GM23248 (cell line): ENCODE measurements at regions not wholly inside any gene's neighbourhood (a gene's known extent, or its start where the extent isn't known, plus 50 kb on each side); places are given as distances from the start of the nearest gene placed in this dataset.

Experiments used
- EZH2 ChIP-seq: fragments of 200-600 bp; sonication (generic); IDR thresholded peaks from 2 replicates; pipeline ENCODE4 v1.6.1; 2018; ENCODE audit warnings: antibody characterized with exemption, mild to moderate bottlenecking; ENCODE audit not compliant: insufficient read depth, poor library complexity, severe bottlenecking
- EZH2phosphoT487 ChIP-seq: fragments of 200-600 bp; sonication (generic); IDR thresholded peaks from 2 replicates; pipeline ENCODE4 v1.6.1; 2018; ENCODE audit warnings: antibody characterized with exemption, moderate library complexity, mild to moderate bottlenecking, low read depth; ENCODE audit not compliant: insufficient read depth

DNA sequence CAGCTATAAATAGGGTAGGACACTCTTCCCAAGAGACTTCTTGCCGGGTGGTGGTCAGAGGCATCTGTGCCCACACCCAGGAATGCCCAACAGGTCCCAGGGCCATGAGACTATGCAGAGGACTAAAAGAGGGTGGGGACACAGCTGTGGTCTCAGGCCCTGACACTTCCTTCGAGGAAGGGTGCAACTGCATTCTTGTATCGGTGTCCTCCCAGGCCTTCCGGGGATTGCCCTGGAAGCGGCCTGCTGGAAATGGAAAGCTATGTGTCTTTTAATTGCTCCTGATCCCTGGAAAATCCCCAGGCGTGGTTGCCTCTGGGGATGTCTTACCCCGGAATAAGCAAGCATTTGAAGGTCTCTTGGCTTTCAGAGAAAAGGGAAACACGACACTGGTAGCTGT lies 176.7 kb downstream of the SOX11 start:
- TF ChIP-seq EZH2 (no peak), EZH2phosphoT487 (no peak)
